ENCODE measurements at regions not wholly inside any gene's neighbourhood (a gene's known extent, or its start where the extent isn't known, plus 50 kb on each side); places are given as distances from the start of the nearest gene placed in this dataset.

GRCh38 chr4:83722730-83723269 is 186.9 kb downstream of the GPAT3 start:
- no peak for TF ChIP-seq CTCF (conservative IDR thresholded peaks at IDR 0.05)
- TF ChIP-seq EZH2 (IDR thresholded peaks at IDR 0.05; ENCODE audit: low read depth): no peak
